ENCODE measurements at regions not wholly inside any gene's neighbourhood (a gene's known extent, or its start where the extent isn't known, plus 50 kb on each side); places are given as distances from the start of the nearest gene placed in this dataset.
"Not testable (repeated sequence)": the region's sequence is repeated elsewhere in the genome, so short reads cannot be mapped to it uniquely, and the experiment has no call there.

- not testable (repeated sequence) for DNase-seq (ENCODE audit: low read depth)
Observed at GRCh38 chr9:65395121-65395520, 110.1 kb upstream of the FOXD4L5 start.

GRCh38 chr9:65393111-65393810 is 108.3 kb upstream of the FOXD4L5 start:
- DNase-seq (ENCODE audit: low read depth): not testable (repeated sequence)

- not testable (repeated sequence) for DNase-seq (ENCODE audit: low read depth)
Observed at GRCh38 chr9:65392611-65393010, 107.6 kb upstream of the FOXD4L5 start.

DNA sequence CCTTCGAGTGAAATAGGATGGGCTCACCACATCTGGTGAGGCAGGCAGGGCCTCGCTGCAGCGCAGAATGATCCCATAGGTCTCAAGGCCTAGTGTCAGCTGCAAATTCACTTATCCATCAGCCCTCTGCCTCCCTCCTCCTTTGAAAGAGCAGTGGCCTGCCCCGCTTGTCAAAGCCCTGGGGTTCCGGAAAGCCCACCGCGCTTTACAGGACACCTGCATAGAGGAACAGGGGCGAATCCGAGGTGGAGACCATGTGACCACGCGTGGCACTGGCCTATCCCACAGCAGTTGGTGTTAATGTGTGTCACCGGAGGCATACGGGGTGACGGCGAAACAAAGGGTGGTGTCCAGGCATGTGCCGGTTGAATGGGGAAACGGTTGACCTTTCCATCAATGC is 104.7 kb upstream of the FOXD4L5 start:
- not testable (repeated sequence) for DNase-seq (ENCODE audit: low read depth)

GRCh38 chr9:65389216-65389615 is 104.2 kb upstream of the FOXD4L5 start:
- not testable (repeated sequence) for DNase-seq (ENCODE audit: low read depth)

GRCh38 chr9:65386699-65387098 is 101.7 kb upstream of the FOXD4L5 start:
- DNase-seq (ENCODE audit: low read depth): peak; percentile 29

DNA sequence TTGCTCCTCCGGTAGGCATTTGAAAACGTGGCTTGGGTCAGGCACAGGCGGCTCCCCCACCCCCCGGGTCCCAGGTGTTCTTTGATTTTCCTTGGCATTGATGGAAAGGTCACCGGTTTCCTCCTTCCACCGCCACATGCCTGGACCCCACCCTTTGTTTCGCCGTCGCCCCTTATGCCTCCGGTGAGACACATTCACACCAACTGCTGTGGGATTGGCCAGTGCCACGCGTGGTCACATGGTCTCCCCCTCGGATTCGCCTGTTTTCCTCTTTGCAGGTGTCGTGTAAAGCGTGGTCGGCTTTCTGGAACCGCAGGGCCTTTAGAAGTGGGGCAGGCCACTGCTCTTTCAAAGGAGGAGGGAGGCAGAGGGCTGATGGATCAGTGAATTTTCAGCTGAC is 101.2 kb upstream of the FOXD4L5 start:
- not testable (repeated sequence) for DNase-seq (ENCODE audit: low read depth)

GRCh38 chr9:65385655-65386024 is 100.6 kb upstream of the FOXD4L5 start:
- DNase-seq (ENCODE audit: low read depth): not testable (repeated sequence)

- DNase-seq (ENCODE audit: low read depth): not testable (repeated sequence)
Observed at GRCh38 chr9:65384759-65385654, 100.0 kb upstream of the FOXD4L5 start.

- not testable (repeated sequence) for DNase-seq (ENCODE audit: low read depth)
Observed at GRCh38 chr9:65384066-65384465, 99.1 kb upstream of the FOXD4L5 start.

DNA sequence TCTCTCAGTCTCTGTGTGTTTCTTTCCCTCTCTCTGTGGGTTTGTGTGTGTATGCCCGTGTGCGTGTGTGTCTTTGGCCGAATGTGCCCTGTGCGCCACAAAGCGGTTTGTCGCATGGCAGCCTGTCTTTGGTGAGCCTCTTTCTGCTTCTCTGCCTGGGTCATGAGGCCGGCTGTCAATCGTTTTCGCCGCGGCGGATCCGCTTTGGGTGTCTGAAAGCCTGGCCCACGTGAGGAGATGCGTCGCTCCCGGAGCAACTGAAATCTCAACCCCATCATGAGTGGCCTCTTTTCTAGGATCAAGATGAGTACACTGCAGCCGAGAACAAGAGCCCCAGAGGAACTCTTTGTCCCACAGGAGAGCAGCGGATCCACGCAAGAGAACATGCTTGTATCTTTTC is 98.6 kb upstream of the FOXD4L5 start:
- not testable (repeated sequence) for DNase-seq (ENCODE audit: low read depth)

DNA sequence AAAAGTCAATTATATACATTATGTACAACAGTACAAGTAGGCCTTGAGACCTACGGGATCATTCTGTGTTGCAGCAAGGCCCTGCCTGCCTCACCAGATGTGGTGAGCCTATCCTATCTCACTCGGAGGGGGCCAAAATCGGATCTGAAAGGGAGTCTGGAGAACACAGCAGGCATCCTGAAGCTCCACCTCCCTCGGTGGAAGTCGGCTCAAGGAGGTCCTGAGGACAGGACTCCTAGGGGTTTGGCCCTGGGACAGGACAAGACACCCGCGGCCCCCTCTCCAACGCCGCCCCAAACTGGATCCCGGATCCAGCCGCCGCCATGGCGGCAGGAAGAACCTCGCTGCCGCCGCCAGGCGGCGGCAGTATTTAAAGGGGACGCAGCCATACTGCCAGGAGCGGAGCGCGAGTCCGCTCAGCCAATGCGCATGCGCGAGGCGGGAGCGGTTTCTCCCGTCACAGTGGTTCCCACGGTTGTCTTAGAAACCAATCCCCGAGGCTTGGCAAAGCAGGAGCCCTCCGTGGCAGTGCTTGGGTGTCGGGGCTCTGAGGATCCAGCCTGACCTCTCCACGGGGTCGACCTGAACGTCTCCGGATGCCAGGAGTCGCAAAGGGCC is 97.8 kb upstream of the FOXD4L5 start:
- not testable (repeated sequence) for DNase-seq (ENCODE audit: low read depth)

Measured in amniotic epithelial cell (primary cell).